ENCODE measurements at regions not wholly inside any gene's neighbourhood (a gene's known extent, or its start where the extent isn't known, plus 50 kb on each side); places are given as distances from the start of the nearest gene placed in this dataset.

DNA sequence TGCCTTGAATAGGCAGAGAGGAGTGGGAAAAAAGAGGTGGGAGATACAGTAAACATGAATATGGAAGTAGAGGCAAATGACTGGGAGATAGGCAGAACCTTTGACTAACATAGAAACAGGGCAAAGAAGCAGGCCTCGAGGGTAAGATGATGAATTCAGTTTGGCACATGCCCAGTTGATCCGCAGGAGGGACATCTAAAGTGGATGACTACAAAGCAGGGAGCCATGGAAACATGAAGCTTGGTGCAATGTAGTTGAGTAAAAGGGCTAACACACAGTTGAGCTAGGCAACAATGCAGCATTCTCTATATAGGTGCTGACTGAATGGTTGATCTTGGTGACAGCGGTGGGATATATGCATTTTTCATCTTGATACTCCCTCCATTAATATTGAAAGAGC, 253.8 kb downstream of the DMRT2 start:
- no peak overlapping the region for H3K27ac ChIP-seq (ENCODE audit: low read depth in 1 of 2, low read length in 2 of 2)
- no peaks in the 10 kb centered on the region for H3K9me3 Mint-ChIP-seq
- no peaks in the 10 kb centered on the region for H3K36me3 Mint-ChIP-seq (ENCODE audit: low read depth)
- H3K36me3 ChIP-seq (ENCODE audit: insufficient read depth, low read length), result no peaks in the 10 kb centered on the region
- H3K4me1 Mint-ChIP-seq (ENCODE audit: low read depth), result no peaks in the 10 kb centered on the region
- no peak overlapping the region for H3K4me3 Mint-ChIP-seq
- CTCF ChIA-PET, result no interaction called here
- POLR2A ChIA-PET, result no interaction called here
- H3K4me1 ChIP-seq (ENCODE audit: insufficient read depth, low read length), result no peaks in the 10 kb centered on the region
- TF ChIP-seq, protein P1, sequence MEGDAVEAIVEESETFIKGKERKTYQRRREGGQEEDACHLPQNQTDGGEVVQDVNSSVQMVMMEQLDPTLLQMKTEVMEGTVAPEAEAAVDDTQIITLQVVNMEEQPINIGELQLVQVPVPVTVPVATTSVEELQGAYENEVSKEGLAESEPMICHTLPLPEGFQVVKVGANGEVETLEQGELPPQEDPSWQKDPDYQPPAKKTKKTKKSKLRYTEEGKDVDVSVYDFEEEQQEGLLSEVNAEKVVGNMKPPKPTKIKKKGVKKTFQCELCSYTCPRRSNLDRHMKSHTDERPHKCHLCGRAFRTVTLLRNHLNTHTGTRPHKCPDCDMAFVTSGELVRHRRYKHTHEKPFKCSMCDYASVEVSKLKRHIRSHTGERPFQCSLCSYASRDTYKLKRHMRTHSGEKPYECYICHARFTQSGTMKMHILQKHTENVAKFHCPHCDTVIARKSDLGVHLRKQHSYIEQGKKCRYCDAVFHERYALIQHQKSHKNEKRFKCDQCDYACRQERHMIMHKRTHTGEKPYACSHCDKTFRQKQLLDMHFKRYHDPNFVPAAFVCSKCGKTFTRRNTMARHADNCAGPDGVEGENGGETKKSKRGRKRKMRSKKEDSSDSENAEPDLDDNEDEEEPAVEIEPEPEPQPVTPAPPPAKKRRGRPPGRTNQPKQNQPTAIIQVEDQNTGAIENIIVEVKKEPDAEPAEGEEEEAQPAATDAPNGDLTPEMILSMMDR (IDR thresholded peaks at IDR 0.05), result no peak
- DNase-seq (no peak), ATAC-seq (ENCODE audit: poor library complexity) (no peak)
- no peak overlapping the region for H3K4me3 ChIP-seq (ENCODE audit: low read length)
- H3K27me3 ChIP-seq (ENCODE audit: control insufficient read depth in 1 of 2, insufficient read depth in 2 of 2, low read length in 2 of 2), result no peaks in the 10 kb centered on the region
- H3K27me3 Mint-ChIP-seq, result no peaks in the 10 kb centered on the region
- intact Hi-C loops (cut with DNase I, micrococcal nuclease), result no loop called here
- H3K9me3 ChIP-seq (ENCODE audit: control insufficient read depth in 1 of 2, insufficient read depth in 1 of 2, low read length in 2 of 2), result no peaks in the 10 kb centered on the region
- no peak overlapping the region for H3K27ac Mint-ChIP-seq

DNA sequence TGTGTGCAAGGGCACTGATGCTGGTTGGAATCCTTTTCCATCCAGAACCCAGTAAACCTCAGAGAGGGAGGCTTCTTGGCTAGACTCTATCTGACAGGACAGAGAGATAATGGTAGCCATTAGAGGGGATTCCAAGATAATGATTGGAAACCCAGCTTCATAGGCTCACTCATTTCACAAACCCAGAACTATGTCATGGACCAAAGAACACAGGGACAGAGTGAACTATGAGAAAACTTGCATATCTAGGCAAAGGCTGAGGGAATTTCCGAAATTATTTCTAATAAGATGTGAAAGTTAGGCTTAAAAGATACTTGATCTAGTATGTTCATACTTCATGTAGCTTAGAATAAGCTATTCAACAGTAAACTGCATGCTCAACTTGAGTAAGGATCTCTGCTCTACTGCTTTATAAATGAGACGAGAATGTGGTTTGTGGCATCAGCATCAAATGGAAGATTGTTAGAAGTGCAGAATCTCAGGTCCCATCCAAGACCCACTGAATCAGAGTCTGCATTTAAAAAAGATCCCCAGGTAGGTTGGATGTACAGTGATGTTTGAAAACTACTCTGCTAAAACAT, 261.4 kb downstream of the DMRT2 start:
- ATAC-seq (ENCODE audit: poor library complexity), result no peak
- Histone ChIP-seq H3K27me3 (ENCODE audit: control insufficient read depth in 1 of 2, insufficient read depth in 2 of 2, low read length in 2 of 2) (no peaks in the 10 kb centered on the region), H3K9me3 (ENCODE audit: control insufficient read depth in 1 of 2, insufficient read depth in 1 of 2, low read length in 2 of 2) (no peaks in the 10 kb centered on the region), H3K27ac (ENCODE audit: low read depth in 1 of 2, low read length in 2 of 2) (no peak overlapping the region), H3K4me3 (ENCODE audit: low read length) (no peak overlapping the region), H3K36me3 (ENCODE audit: insufficient read depth, low read length) (no peaks in the 10 kb centered on the region), H3K4me1 (ENCODE audit: insufficient read depth, low read length) (no peaks in the 10 kb centered on the region)
- ChIA-PET POLR2A (no interaction called here), CTCF (no interaction called here)
- Mint-ChIP-seq H3K27me3 (peaks cover 4% of the 10 kb centered on the region), H3K4me3 (no peak overlapping the region), H3K27ac (no peak overlapping the region), H3K4me1 (ENCODE audit: low read depth) (no peaks in the 10 kb centered on the region), H3K36me3 (ENCODE audit: low read depth) (no peaks in the 10 kb centered on the region), H3K9me3 (no peaks in the 10 kb centered on the region)
- DNase-seq, result no peak
- TF ChIP-seq, protein P1 (IDR thresholded peaks at IDR 0.05), result no peak
- intact Hi-C loops (cut with DNase I, micrococcal nuclease), result no loop called here

DNA sequence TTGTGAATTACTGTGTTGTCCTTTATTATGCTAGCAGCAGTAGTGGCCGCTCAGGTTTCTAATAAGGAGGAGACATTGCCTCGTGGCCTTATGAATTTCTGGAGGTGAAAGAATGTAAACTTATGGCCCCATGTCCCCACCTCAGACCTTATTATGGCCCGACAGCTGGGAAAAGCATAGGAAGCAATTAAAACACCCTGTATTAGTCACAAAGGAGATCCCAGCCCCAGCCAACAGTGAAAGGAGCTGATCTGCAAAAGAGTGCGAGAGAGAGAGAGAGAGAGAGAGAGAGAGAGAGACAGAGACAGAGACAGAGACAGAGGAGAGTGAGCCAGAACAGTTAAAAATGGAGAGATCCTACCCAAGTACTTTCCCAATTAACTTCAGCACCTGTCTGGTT, 269.3 kb downstream of the DMRT2 start:
- no peak overlapping the region for H3K27ac ChIP-seq (ENCODE audit: low read depth in 1 of 2, low read length in 2 of 2)
- DNase-seq, result no peak

More for the DNA sequence above, 269.3 kb downstream of the DMRT2 start:
- no peaks in the 10 kb centered on the region for H3K27me3 Mint-ChIP-seq
- intact Hi-C loops (cut with DNase I, micrococcal nuclease), result no loop called here
- H3K9me3 ChIP-seq (ENCODE audit: control insufficient read depth in 1 of 2, insufficient read depth in 1 of 2, low read length in 2 of 2), result no peaks in the 10 kb centered on the region
- H3K4me3 Mint-ChIP-seq, result no peak overlapping the region
- ChIA-PET POLR2A (no interaction called here), CTCF (no interaction called here)
- no peak overlapping the region for H3K27ac Mint-ChIP-seq
- H3K4me1 ChIP-seq (ENCODE audit: insufficient read depth, low read length), result no peaks in the 10 kb centered on the region
- H3K4me1 Mint-ChIP-seq (ENCODE audit: low read depth), result no peaks in the 10 kb centered on the region
- H3K36me3 Mint-ChIP-seq (ENCODE audit: low read depth), result no peaks in the 10 kb centered on the region
- H3K36me3 ChIP-seq (ENCODE audit: insufficient read depth, low read length), result no peaks in the 10 kb centered on the region
- no peak for ATAC-seq (ENCODE audit: poor library complexity)
- TF ChIP-seq, protein P1 (IDR thresholded peaks at IDR 0.05), result no peak
- no peaks in the 10 kb centered on the region for H3K9me3 Mint-ChIP-seq
- no peaks in the 10 kb centered on the region for H3K27me3 ChIP-seq (ENCODE audit: control insufficient read depth in 1 of 2, insufficient read depth in 2 of 2, low read length in 2 of 2)
- H3K4me3 ChIP-seq (ENCODE audit: low read length), result no peak overlapping the region
